Neuronal stem cell (in vitro differentiated cells): ENCODE measurements at regions not wholly inside any gene's neighbourhood (a gene's known extent, or its start where the extent isn't known, plus 50 kb on each side); places are given as distances from the start of the nearest gene placed in this dataset.

ENCODE experiments used
- DNase-seq: peaks from one replicate; pipeline ENCODE4 v3.0.0-alpha.2; 2013; ENCODE audit warnings: low spot score
- H2AFZ ChIP-seq: one replicate; pipeline ENCODE4 v1.6.1; 2013; ENCODE audit warnings: mild to moderate bottlenecking, low read length, inconsistent platforms
- H2AK5ac ChIP-seq: 2 replicates; pipeline ENCODE4 v1.6.1; 2013; ENCODE audit warnings: low read depth, mild to moderate bottlenecking, inconsistent platforms, low read length, moderate library complexity, mixed read lengths
- H2BK120ac ChIP-seq: 2 replicates; pipeline ENCODE4 v1.6.1; 2013; ENCODE audit warnings: low read depth, mild to moderate bottlenecking, inconsistent platforms, low read length, moderate library complexity, mixed read lengths
- H2BK12ac ChIP-seq: one replicate; pipeline ENCODE4 v1.6.1; 2013; ENCODE audit warnings: low read length, inconsistent platforms
- H2BK15ac ChIP-seq: 2 replicates; pipeline ENCODE4 v1.6.1; 2013; ENCODE audit warnings: mild to moderate bottlenecking, low read length, inconsistent platforms, mixed read lengths
- H2BK5ac ChIP-seq: one replicate; pipeline ENCODE4 v1.6.1; 2013; ENCODE audit warnings: inconsistent platforms, mild to moderate bottlenecking, low read length, moderate library complexity
- H3K14ac ChIP-seq: one replicate; pipeline ENCODE4 v1.6.1; 2013; ENCODE audit warnings: low read length, inconsistent platforms
- H3K18ac ChIP-seq: 2 replicates; pipeline ENCODE4 v1.6.1; 2013; ENCODE audit warnings: low read length, inconsistent platforms
- H3K23ac ChIP-seq: 2 replicates; pipeline ENCODE4 v1.6.1; 2013; ENCODE audit warnings: low read depth, mild to moderate bottlenecking, mixed read lengths, low read length, inconsistent platforms; ENCODE audit not compliant: poor library complexity
- H3K27ac ChIP-seq: replicated peaks from 3 replicates; pipeline ENCODE4 v1.5.1; 2013; ENCODE audit warnings: low read length, inconsistent platforms
- H3K27me3 ChIP-seq, 3 experiments: 2 replicates each; pipeline ENCODE4 v1.6.1; 2013; ENCODE audit warnings: low read length in 3 of 3, mild to moderate bottlenecking in 2 of 3, inconsistent platforms in 1 of 3, low read depth in 1 of 3, mixed read lengths in 1 of 3, moderate library complexity in 1 of 3; ENCODE audit not compliant: control insufficient read depth in 3 of 3, insufficient read depth in 3 of 3
- H3K36me3 ChIP-seq, 2 donors: replicated peaks in 1 of 2; 2 replicates each; pipeline ENCODE4 v1.6.1; 2013; ENCODE audit warnings: low read length in 2 of 2; ENCODE audit not compliant: control insufficient read depth in 2 of 2, insufficient read depth in 2 of 2
- H3K4ac ChIP-seq: 2 replicates; pipeline ENCODE4 v1.6.1; 2013; ENCODE audit warnings: inconsistent platforms, mild to moderate bottlenecking, low read length, moderate library complexity
- H3K4me1 ChIP-seq, 2 donors: 1 replicate in 1 of 2; 2 replicates in 1 of 2; pipeline ENCODE4 v1.6.1; 2013; ENCODE audit warnings: low read length in 2 of 2, low read depth in 1 of 2; ENCODE audit not compliant: control insufficient read depth in 2 of 2, insufficient read depth in 1 of 2
- H3K4me2 ChIP-seq: one replicate; pipeline ENCODE4 v1.6.1; 2013; ENCODE audit warnings: mild to moderate bottlenecking, low read length, inconsistent platforms; ENCODE audit not compliant: insufficient read depth, poor library complexity, severe bottlenecking
- H3K4me3 ChIP-seq, 2 donors: 2 replicates each; pipeline ENCODE4 v1.5.1; 2013; ENCODE audit warnings: low read length in 2 of 2, mild to moderate bottlenecking in 2 of 2, inconsistent platforms in 1 of 2, moderate library complexity in 1 of 2
- H3K79me1 ChIP-seq: one replicate; pipeline ENCODE4 v1.6.1; 2013; ENCODE audit warnings: low read depth, mild to moderate bottlenecking, inconsistent platforms, low read length, moderate library complexity
- H3K9ac ChIP-seq: one replicate; pipeline ENCODE4 v1.6.1; 2013; ENCODE audit warnings: mild to moderate bottlenecking, low read depth, low read length, inconsistent platforms; ENCODE audit not compliant: poor library complexity
- H3K9me3 ChIP-seq, 2 donors: replicated peaks in 1 of 2; 2 replicates each; pipeline versions ENCODE3 to v1.6.1; 2013; ENCODE audit warnings: low read length in 2 of 2, mild to moderate bottlenecking in 2 of 2, inconsistent platforms in 1 of 2, low read depth in 1 of 2, mixed read lengths in 1 of 2, moderate library complexity in 1 of 2; ENCODE audit not compliant: control insufficient read depth in 2 of 2, insufficient read depth in 1 of 2
- H4K8ac ChIP-seq: one replicate; pipeline ENCODE4 v1.6.1; 2013; ENCODE audit warnings: low read depth, mild to moderate bottlenecking, inconsistent platforms, low read length, moderate library complexity
- H4K91ac ChIP-seq: one replicate; pipeline ENCODE4 v1.6.1; 2013; ENCODE audit warnings: low read length, low read depth, mild to moderate bottlenecking, inconsistent platforms; ENCODE audit not compliant: poor library complexity
- WGBS, 2 donors: extraction: QIAGEN DNeasy Blood & Tissue Kit; methylation state at CpG; one replicate each; pipeline ENCODE4 v1.1.7; 2013; ENCODE audit warnings: missing lambda C conversion rate in 2 of 2, mixed read lengths in 1 of 2; ENCODE audit not compliant: insufficient read length in 2 of 2, insufficient replicate concordance in 1 of 2; ENCODE audit errors: extremely low coverage in 2 of 2; 5-methylcytosine and 5-hydroxymethylcytosine counted together

GRCh38 chr6:105755885-105756284 lies 330.3 kb upstream of the PRDM1 start:
- Histone ChIP-seq H3K23ac (no peak overlapping the region), H2AK5ac (no peak overlapping the region), H3K27ac (no peak overlapping the region), H2BK5ac (no peak overlapping the region), H2BK15ac (no peak overlapping the region), H2BK120ac (no peak overlapping the region), H4K91ac (no peak overlapping the region), H3K9ac (no peak overlapping the region), H3K9me3 (peaks cover 0 to 2% of the 10 kb centered on the region in 2 donors), H3K4me1 (no peaks in the 10 kb centered on the region), H3K4me2 (no peak overlapping the region), H3K4ac (no peak overlapping the region), H3K79me1 (no peaks in the 10 kb centered on the region), H3K27me3 (no peaks in the 10 kb centered on the region), H3K18ac (no peak overlapping the region), H2AFZ (no peak overlapping the region), H3K36me3 (no peaks in the 10 kb centered on the region), H3K4me3 (no peak overlapping the region), H2BK12ac (no peak overlapping the region), H3K14ac (no peak overlapping the region), H4K8ac (no peak overlapping the region)
- no peak for DNase-seq
- no CpG with 5 or more reads among the region's 4 CpGs for WGBS, 2 donors

GRCh38 chr6:105753620-105754211 lies 332.4 kb upstream of the PRDM1 start:
- no CpG with 5 or more reads among the region's 6 CpGs for WGBS, 2 donors
- H4K91ac ChIP-seq: no peak overlapping the region
- no peaks in the 10 kb centered on the region for H3K27me3 ChIP-seq
- no peak overlapping the region for H3K4me2 ChIP-seq
- peaks cover 0 to 2% of the 10 kb centered on the region in 2 donors for H3K9me3 ChIP-seq
- no peak overlapping the region for H2BK15ac ChIP-seq
- no peaks in the 10 kb centered on the region for H3K79me1 ChIP-seq
- H3K23ac ChIP-seq: no peak overlapping the region
- no peak overlapping the region for H3K14ac ChIP-seq
- H2AFZ ChIP-seq: no peak overlapping the region
- no peak for DNase-seq
- no peak overlapping the region for H2AK5ac ChIP-seq
- no peak overlapping the region for H2BK12ac ChIP-seq
- H4K8ac ChIP-seq: no peak overlapping the region
- no peaks in the 10 kb centered on the region for H3K4me1 ChIP-seq
- H2BK5ac ChIP-seq: no peak overlapping the region
- no peak overlapping the region for H3K27ac ChIP-seq
- no peak overlapping the region for H3K18ac ChIP-seq
- no peak overlapping the region for H3K9ac ChIP-seq
- H3K36me3 ChIP-seq: no peaks in the 10 kb centered on the region
- H3K4ac ChIP-seq: no peak overlapping the region
- no peak overlapping the region for H2BK120ac ChIP-seq
- H3K4me3 ChIP-seq: no peak overlapping the region

- no peak for DNase-seq
- Histone ChIP-seq H3K27ac (no peak overlapping the region), H3K9me3 (peaks cover 0 to 2% of the 10 kb centered on the region in 2 donors), H3K27me3 (no peaks in the 10 kb centered on the region), H2BK12ac (no peak overlapping the region), H3K4me3 (no peak overlapping the region), H3K4me2 (no peak overlapping the region), H2AK5ac (no peak overlapping the region), H4K8ac (no peak overlapping the region), H3K4ac (no peak overlapping the region), H3K23ac (no peak overlapping the region), H4K91ac (no peak overlapping the region), H3K14ac (no peak overlapping the region), H2BK5ac (no peak overlapping the region), H2AFZ (no peak overlapping the region), H3K9ac (no peak overlapping the region), H3K18ac (no peak overlapping the region), H3K79me1 (no peaks in the 10 kb centered on the region), H2BK15ac (no peak overlapping the region), H2BK120ac (no peak overlapping the region), H3K4me1 (no peaks in the 10 kb centered on the region), H3K36me3 (no peaks in the 10 kb centered on the region)
- no CpG with 5 or more reads among the region's 8 CpGs for WGBS, 2 donors
Observed at GRCh38 chr6:105753207-105753606, 332.9 kb upstream of the PRDM1 start.

- Histone ChIP-seq H3K27ac (no peak overlapping the region), H3K23ac (no peak overlapping the region), H2BK120ac (no peak overlapping the region), H2AK5ac (no peak overlapping the region), H3K14ac (no peak overlapping the region), H3K4me3 (no peak overlapping the region), H3K4me1 (peaks cover 0 to 1% of the 10 kb centered on the region in 2 donors), H3K18ac (no peak overlapping the region), H3K27me3 (no peaks in the 10 kb centered on the region), H2BK12ac (no peak overlapping the region), H3K4me2 (no peak overlapping the region), H2AFZ (no peak overlapping the region), H2BK15ac (no peak overlapping the region), H3K36me3 (no peaks in the 10 kb centered on the region), H3K9ac (no peak overlapping the region), H2BK5ac (no peak overlapping the region), H3K4ac (no peak overlapping the region), H3K79me1 (no peaks in the 10 kb centered on the region), H4K8ac (no peak overlapping the region), H4K91ac (no peak overlapping the region), H3K9me3 (no peaks in the 10 kb centered on the region)
- WGBS, 2 donors: no CpG with 5 or more reads among the region's 3 CpGs
- DNase-seq: no peak
Observed at GRCh38 chr6:105750089-105750488, 336.0 kb upstream of the PRDM1 start.
